Spleen (tissue), 11 donors: ENCODE measurements at regions not wholly inside any gene's neighbourhood (a gene's known extent, or its start where the extent isn't known, plus 50 kb on each side); places are given as distances from the start of the nearest gene placed in this dataset.

Source experiments
- DNase-seq: peaks from one replicate; pipeline ENCODE4 v3.0.0-alpha.2; 2020
- H3K27ac ChIP-seq, 8 donors: fragments of 200-600 bp; sonication (generic) in 7 of 8; 1 replicate in 4 of 8; 2 replicates in 4 of 8; pipeline versions ENCODE4 v1.5.0 to v1.8.0; 2016 to 2021; ENCODE audit warnings: inconsistent platforms in 4 of 8, mild to moderate bottlenecking in 4 of 8, moderate library complexity in 1 of 8
- H3K27me3 ChIP-seq, 7 donors: fragments of 200-600 bp; sonication (generic) in 6 of 7; replicated peaks in 1 of 7; 1 replicate in 4 of 7; 2 replicates in 3 of 7; pipeline versions ENCODE4 v1.5.0 to v1.8.0; 2016 to 2021; ENCODE audit warnings: inconsistent platforms in 3 of 7, mild to moderate bottlenecking in 1 of 7
- H3K36me3 ChIP-seq, 6 donors: fragments of 200-600 bp; sonication (generic) in 5 of 6; 1 replicate in 4 of 6; 2 replicates in 2 of 6; pipeline versions ENCODE4 v1.5.0 to v1.8.0; 2016 to 2021; ENCODE audit warnings: inconsistent platforms in 2 of 6
- H3K4me1 ChIP-seq, 6 donors: fragments of 200-600 bp; sonication (generic) in 5 of 6; 1 replicate in 3 of 6; 2 replicates in 3 of 6; pipeline versions ENCODE4 v1.5.0 to v1.8.0; 2016 to 2021; ENCODE audit warnings: inconsistent platforms in 3 of 6
- H3K4me3 ChIP-seq, 8 donors: fragments of 200-600 bp; sonication (generic) in 7 of 8; 1 replicate in 4 of 8; 2 replicates in 4 of 8; pipeline versions ENCODE4 v1.5.0 to v1.8.0; 2016 to 2021; ENCODE audit warnings: inconsistent platforms in 4 of 8, mild to moderate bottlenecking in 4 of 8, moderate library complexity in 2 of 8
- H3K9me3 ChIP-seq, 8 donors: fragments of 200-600 bp; sonication (generic) in 7 of 8; 1 replicate in 4 of 8; 2 replicates in 4 of 8; pipeline versions ENCODE4 v1.5.0 to v1.8.0; 2016 to 2021; ENCODE audit warnings: inconsistent platforms in 4 of 8
- CTCF ChIP-seq, 11 experiments: fragments of 200-600 bp in 7 of 11; fragments of 450-650 bp in 4 of 11; sonication (generic) in 4 of 11; IDR thresholded peaks in 8 of 11; conservative IDR thresholded peaks in 3 of 11; 1 replicate in 7 of 11; 2 replicates in 4 of 11; pipeline versions ENCODE4 v1.4.0 to v1.8.0; 2016 to 2021; ENCODE audit warnings: antibody characterized with exemption in 11 of 11, inconsistent platforms in 4 of 11, mild to moderate bottlenecking in 1 of 11
- POLR2A ChIP-seq, 3 donors: fragments of 450-650 bp; IDR thresholded peaks; one replicate each; pipeline ENCODE4 v1.5.1; 2017; ENCODE audit warnings: antibody characterized with exemption in 3 of 3, mild to moderate bottlenecking in 1 of 3
- POLR2AphosphoS5 ChIP-seq, 3 donors: sonication (generic); formaldehyde crosslinking; IDR thresholded peaks; one replicate each; pipeline ENCODE4 v1.5.1; 2017; ENCODE audit warnings: antibody characterized with exemption in 3 of 3
- WGBS, 5 donors: extraction: QIAGEN DNeasy Blood & Tissue Kit in 3 of 5; methylation state at CpG; one replicate each; pipeline versions ENCODE4 v1.1.5 to v1.1.7; 2013 to 2018; 5-methylcytosine and 5-hydroxymethylcytosine counted together
- intact Hi-C: fragments of 100-400 bp; cut with DNase I; formaldehyde crosslinking; loops from one replicate; pipeline ENCODE4 v1.15.0; 2023; ENCODE audit warnings: low total_unique reads
- donor health status: healthy with polysubstance abuse.
- donor health status: DM: no; HTN: no; CAD: no; lungs with moderate emphysema.
- donor health status: DM: no; HTN: no; CAD: no.
- donor health status: Bipolar disorder and iron deficiency.
- donor health status: healthy.
- donor health status: DM: no; HTN: no; CAD: no.
- donor health status: DM: yes; HTN: yes; CAD: no.

GRCh38 chr1:194940336-194941030 is 1667.8 kb downstream of the KCNT2 start:
- TF ChIP-seq POLR2AphosphoS5 (IDR thresholded peaks at IDR 0.05) = no peak
- TF ChIP-seq CTCF (IDR thresholded peaks at IDR 0.05 in 8 of 11, conservative IDR thresholded peaks at IDR 0.05 in 3 of 11) = no peak
- no peak for TF ChIP-seq POLR2A (IDR thresholded peaks at IDR 0.05)
- intact Hi-C loops = no loop called here
- DNase-seq = no peak
- WGBS, 5 donors = 87 to 93% (median 91%) methylated on average over 2 of the region's 2 CpGs
- H3K4me3 ChIP-seq = no peak overlapping the region
- no peaks in the 10 kb centered on the region for H3K27me3 ChIP-seq
- no peaks in the 10 kb centered on the region for H3K4me1 ChIP-seq
- H3K27ac ChIP-seq = no peak overlapping the region
- H3K9me3 ChIP-seq = peaks cover 0 to 10% (median 0%) of the 10 kb centered on the region in 8 donors
- no peaks in the 10 kb centered on the region for H3K36me3 ChIP-seq

GRCh38 chr1:194935864-194936263 is 1672.4 kb downstream of the KCNT2 start:
- 70 to 87% (median 78%) methylated on average over 2 to 3 of the region's 3 CpGs for WGBS, 5 donors
- Histone ChIP-seq H3K27ac (no peak overlapping the region), H3K27me3 (no peaks in the 10 kb centered on the region), H3K9me3 (peaks cover 0 to 9% (median 0%) of the 10 kb centered on the region in 8 donors), H3K36me3 (no peaks in the 10 kb centered on the region), H3K4me3 (no peak overlapping the region), H3K4me1 (no peaks in the 10 kb centered on the region)
- intact Hi-C loops = no loop called here
- DNase-seq = no peak
- no peak for TF ChIP-seq POLR2AphosphoS5 (IDR thresholded peaks at IDR 0.05)
- no peak for TF ChIP-seq CTCF (IDR thresholded peaks at IDR 0.05 in 8 of 11, conservative IDR thresholded peaks at IDR 0.05 in 3 of 11)
- TF ChIP-seq POLR2A (IDR thresholded peaks at IDR 0.05) = no peak

GRCh38 chr1:194931166-194931565 is 1677.1 kb downstream of the KCNT2 start:
- no peak for TF ChIP-seq CTCF (IDR thresholded peaks at IDR 0.05 in 8 of 11, conservative IDR thresholded peaks at IDR 0.05 in 3 of 11)
- TF ChIP-seq POLR2AphosphoS5 (IDR thresholded peaks at IDR 0.05) = no peak
- TF ChIP-seq POLR2A (IDR thresholded peaks at IDR 0.05) = no peak
- no peaks in the 10 kb centered on the region for H3K27me3 ChIP-seq
- intact Hi-C loops = no loop called here
- H3K9me3 ChIP-seq = peaks cover 0 to 9% (median 0%) of the 10 kb centered on the region in 8 donors
- no peak overlapping the region for H3K27ac ChIP-seq
- H3K4me1 ChIP-seq = no peaks in the 10 kb centered on the region
- DNase-seq = no peak
- no peaks in the 10 kb centered on the region for H3K36me3 ChIP-seq
- 47 to 79% (median 69%) methylated on average over 1 of the region's 1 CpG for WGBS, 5 donors
- H3K4me3 ChIP-seq = no peak overlapping the region

- no peak for DNase-seq
- H3K4me3 ChIP-seq = no peak overlapping the region
- 61 to 93% (median 67%) methylated on average over 2 of the region's 2 CpGs for WGBS, 5 donors
- no peak overlapping the region for H3K27ac ChIP-seq
- H3K36me3 ChIP-seq = no peaks in the 10 kb centered on the region
- TF ChIP-seq POLR2AphosphoS5 (IDR thresholded peaks at IDR 0.05) (no peak), CTCF (IDR thresholded peaks at IDR 0.05 in 8 of 11, conservative IDR thresholded peaks at IDR 0.05 in 3 of 11) (no peak), POLR2A (IDR thresholded peaks at IDR 0.05) (no peak)
- H3K27me3 ChIP-seq = no peaks in the 10 kb centered on the region
- no peaks in the 10 kb centered on the region for H3K4me1 ChIP-seq
- intact Hi-C loops = no loop called here
- no peaks in the 10 kb centered on the region for H3K9me3 ChIP-seq
Observed at GRCh38 chr1:194930132-194930531, 1678.1 kb downstream of the KCNT2 start.
